TTC549 (cell line): ENCODE measurements at regions not wholly inside any gene's neighbourhood (a gene's known extent, or its start where the extent isn't known, plus 50 kb on each side); places are given as distances from the start of the nearest gene placed in this dataset.

Experiments
- FAIRE-seq: peaks from 2 replicates; lab custom pipeline; 2012; peaks lifted over from hg19 to GRCh38; lab: Jason Lieb, UNC

- no peak for FAIRE-seq
Observed at GRCh38 chr3:76010252-76010651, 224.9 kb upstream of the ZNF717 start.

GRCh38 chr3:76011121-76011520 is 225.8 kb upstream of the ZNF717 start:
- no peak for FAIRE-seq

GRCh38 chr3:76015496-76015895 is 230.1 kb upstream of the ZNF717 start:
- no peak for FAIRE-seq

- FAIRE-seq = no peak
Observed at GRCh38 chr3:76016111-76016510, 230.8 kb upstream of the ZNF717 start.

GRCh38 chr3:76016769-76017439 is 231.6 kb upstream of the ZNF717 start:
- no peak for FAIRE-seq

GRCh38 chr3:76021376-76021775 is 236.0 kb upstream of the ZNF717 start:
- no peak for FAIRE-seq

GRCh38 chr3:76024640-76025039 is 239.3 kb upstream of the ZNF717 start:
- no peak for FAIRE-seq

- FAIRE-seq = no peak
Observed at GRCh38 chr3:76025561-76025960, 240.2 kb upstream of the ZNF717 start.

- FAIRE-seq = no peak
Observed at GRCh38 chr3:76026379-76026778, 241.0 kb upstream of the ZNF717 start.

GRCh38 chr3:76028774-76029173 is 243.4 kb upstream of the ZNF717 start:
- FAIRE-seq = no peak

GRCh38 chr3:76034649-76035048 is 249.3 kb upstream of the ZNF717 start:
- no peak for FAIRE-seq

- FAIRE-seq = no peak
Observed at GRCh38 chr3:76035117-76035516, 249.8 kb upstream of the ZNF717 start.

GRCh38 chr3:76038949-76039348 is 253.6 kb upstream of the ZNF717 start:
- FAIRE-seq = no peak

- FAIRE-seq = no peak
Observed at GRCh38 chr3:76039431-76039830, 254.1 kb upstream of the ZNF717 start.

- FAIRE-seq = no peak
Observed at GRCh38 chr3:76040946-76041345, 255.6 kb upstream of the ZNF717 start.

GRCh38 chr3:76043746-76044145 is 258.4 kb upstream of the ZNF717 start:
- FAIRE-seq = no peak

- FAIRE-seq = no peak
Observed at GRCh38 chr3:76044601-76045600, 259.6 kb upstream of the ZNF717 start.

GRCh38 chr3:76047368-76047767 is 262.0 kb upstream of the ZNF717 start:
- FAIRE-seq = no peak

GRCh38 chr3:76049776-76050175 is 264.4 kb upstream of the ZNF717 start:
- no peak for FAIRE-seq

GRCh38 chr3:76051145-76051544 is 265.8 kb upstream of the ZNF717 start:
- no peak for FAIRE-seq

GRCh38 chr3:76054404-76054803 is 269.1 kb upstream of the ZNF717 start:
- FAIRE-seq = no peak

GRCh38 chr3:76061654-76062053 is 276.3 kb upstream of the ZNF717 start:
- no peak for FAIRE-seq

- FAIRE-seq = no peak
Observed at GRCh38 chr3:76063019-76063418, 277.7 kb upstream of the ZNF717 start.

GRCh38 chr3:76063811-76064210 is 278.5 kb upstream of the ZNF717 start:
- no peak for FAIRE-seq
